CD4-positive, alpha-beta T cell treated with Interleukin-1 beta for 1 hour (primary cell): ENCODE measurements at regions not wholly inside any gene's neighbourhood (a gene's known extent, or its start where the extent isn't known, plus 50 kb on each side); places are given as distances from the start of the nearest gene placed in this dataset.

Experiments used
- DNase-seq, 2 donors: peaks; one replicate each; pipeline ENCODE4 v3.0.0-alpha.2; 2020 to 2022

DNA sequence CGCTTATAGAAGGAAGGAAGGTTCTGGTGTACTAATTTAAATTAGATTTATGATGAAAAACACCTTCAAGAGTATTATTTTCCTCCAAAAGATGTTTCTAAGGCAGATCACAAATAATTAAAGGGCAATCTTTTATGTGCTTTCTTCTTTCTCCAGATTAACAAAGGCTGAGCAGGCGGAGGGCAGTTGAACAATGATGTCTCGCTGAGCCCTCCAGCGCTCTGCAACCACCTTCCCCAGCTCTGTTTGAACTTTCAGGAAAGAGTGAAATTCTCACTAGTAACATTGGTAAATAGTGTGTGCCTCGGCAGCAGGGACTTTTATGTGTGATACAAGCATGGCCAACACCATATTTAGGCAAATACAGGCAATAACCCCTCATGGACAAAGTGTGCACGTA is 379.1 kb upstream of the MKI67 start:
- no peak for DNase-seq

DNA sequence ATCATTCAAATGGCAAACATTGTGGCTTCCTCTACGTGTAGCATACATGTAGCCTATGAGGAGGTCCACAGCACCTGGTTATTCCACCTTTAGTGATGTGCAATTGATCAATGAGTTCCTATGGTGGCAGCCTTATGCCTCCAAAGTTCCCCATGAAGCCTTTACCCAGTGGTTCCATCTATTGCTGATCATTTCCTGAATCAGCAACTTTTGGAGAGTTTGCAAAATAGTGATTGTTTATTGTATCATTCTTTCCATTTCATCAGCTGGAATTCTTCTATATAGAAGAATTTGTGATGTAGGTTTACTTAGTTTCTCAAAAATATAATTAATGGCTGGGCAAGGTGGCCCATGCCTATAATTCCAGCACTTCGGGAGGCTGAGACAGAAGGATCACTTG is 380.2 kb upstream of the MKI67 start:
- no peak for DNase-seq

DNA sequence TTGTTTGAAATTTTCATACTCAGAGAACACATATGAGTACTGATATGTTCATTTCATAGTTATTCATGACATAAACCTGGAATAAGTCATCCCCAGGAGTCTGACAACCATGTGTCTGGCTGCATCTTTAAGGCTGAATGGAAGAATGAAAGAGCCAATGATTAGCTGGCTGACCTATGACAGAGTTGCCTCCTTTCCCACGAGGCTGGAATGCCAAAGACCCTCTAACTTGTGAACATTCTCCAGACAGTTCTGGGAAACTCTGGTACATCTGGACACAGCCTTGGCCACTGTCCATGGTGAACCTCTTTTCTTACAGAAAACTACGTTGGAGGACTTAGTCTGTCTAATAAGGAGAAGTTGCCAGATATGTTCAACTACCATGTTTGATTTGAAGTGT is 380.8 kb upstream of the MKI67 start:
- DNase-seq: no peak

DNA sequence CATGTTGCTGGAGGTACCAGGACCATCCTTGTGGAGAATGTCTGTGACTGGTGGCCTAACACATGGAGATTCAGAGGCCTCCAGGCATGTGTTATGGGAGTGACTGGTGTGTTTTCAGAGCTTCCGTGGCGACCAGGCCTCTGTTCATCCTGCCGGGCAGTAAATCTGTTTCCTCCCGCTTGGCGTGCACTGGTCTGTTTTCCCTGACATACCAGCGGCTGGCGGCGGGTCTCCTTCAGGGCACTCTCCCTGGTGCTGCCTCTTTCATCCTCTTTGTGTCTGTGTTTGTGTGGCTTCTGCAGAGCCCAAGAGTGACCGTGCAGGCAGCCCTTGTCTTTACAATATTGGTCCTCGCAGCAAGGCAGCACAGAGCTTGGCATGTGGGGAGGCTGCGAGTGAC is 385.1 kb upstream of the MKI67 start:
- no peak for DNase-seq

DNA sequence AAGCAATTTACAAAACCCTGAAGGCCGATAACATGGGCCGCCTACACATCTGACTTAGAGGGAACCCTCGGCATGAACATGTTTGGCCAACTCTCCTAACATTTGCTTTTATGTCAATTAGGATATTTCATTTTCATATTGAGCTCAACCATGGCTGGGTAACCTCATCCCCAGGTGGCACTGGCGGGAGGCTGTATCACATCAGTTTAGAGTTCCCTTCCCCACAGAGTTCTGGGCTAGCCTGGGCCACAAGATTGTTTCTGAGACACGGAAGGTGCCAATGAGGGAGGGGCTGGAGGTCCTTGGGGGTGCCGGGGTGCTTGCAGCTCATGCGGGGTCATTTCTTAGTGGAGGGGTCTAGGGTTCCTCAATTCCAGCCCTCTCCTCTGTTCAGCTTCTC is 386.5 kb upstream of the MKI67 start:
- no peak for DNase-seq

DNA sequence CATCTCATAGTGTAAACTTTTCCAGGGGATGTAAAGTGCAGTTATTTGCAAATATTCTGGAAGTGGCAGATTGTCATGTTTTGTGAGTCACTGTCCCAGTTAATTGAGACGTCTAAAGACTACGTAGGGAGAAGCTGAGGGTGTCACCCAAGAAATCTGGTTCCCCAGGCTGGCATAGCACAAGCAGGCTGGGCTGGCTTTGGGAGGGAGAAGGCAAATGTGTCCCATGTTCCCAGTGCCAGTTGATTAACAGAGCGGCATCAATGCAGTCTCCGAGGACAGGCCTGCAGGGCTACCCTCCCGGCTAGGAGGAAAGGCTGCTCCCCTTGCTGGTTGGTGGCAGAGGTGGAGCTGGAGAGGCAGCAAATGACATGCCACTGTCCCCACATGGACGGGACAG is 388.3 kb upstream of the MKI67 start:
- DNase-seq: no peak

DNA sequence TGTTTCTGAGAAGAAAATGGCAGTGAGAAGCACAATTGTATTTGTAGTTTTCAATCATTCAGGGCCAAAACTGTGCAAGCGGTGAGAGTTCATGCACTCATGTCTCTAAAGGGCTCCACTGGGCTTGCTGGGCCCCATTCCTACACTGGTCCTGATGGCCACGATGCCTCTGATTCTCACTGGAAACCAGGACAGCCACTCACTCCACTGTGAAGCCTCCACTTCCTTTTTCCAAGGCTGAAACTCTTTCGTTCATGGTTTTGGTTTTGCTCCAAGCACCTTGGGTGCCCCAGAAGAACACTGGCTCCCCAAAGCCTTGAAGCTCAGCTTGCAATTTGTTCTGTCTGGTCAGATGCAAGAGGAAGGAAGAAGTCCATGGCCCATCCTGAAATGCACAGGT is 390.0 kb upstream of the MKI67 start:
- no peak for DNase-seq

DNA sequence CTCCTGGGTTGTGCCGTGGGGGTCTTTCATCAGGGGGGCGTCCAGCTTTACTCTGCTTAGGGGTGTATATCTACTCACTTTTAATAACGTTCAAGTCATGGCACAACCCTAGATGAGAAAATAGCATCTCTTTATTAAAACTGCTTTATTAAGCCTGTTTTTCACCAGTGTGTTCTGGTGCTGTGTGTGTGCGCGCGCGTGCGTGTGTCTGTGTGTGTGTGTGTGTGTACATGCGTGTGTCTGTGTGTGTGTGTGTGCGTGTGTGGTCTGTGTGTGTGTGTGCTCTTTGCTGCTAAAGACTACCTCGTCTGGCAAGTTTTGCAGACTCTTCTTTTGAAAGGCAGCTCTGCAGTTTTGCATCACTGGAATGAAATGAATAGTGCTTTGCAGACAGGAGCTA is 390.9 kb upstream of the MKI67 start:
- no peak for DNase-seq

DNA sequence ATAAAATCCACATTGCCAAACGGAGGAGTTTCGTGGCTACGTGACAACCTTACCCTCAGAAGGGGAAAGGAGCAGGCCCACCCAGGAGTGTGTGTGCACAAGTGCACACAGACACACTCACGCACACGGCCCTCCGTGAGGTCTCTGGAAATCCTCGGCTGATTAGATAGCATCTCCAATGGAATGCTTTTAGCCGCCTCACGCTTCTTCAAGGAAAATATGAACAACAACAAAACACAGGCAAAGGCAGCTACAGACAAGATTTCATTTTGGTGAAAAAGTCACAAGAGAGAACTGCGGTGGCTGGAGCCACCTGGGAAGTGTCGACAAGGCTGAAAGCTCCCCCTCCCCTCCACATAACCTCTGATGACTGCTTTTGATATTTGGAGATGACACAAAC is 391.8 kb upstream of the MKI67 start:
- no peak for DNase-seq

DNA sequence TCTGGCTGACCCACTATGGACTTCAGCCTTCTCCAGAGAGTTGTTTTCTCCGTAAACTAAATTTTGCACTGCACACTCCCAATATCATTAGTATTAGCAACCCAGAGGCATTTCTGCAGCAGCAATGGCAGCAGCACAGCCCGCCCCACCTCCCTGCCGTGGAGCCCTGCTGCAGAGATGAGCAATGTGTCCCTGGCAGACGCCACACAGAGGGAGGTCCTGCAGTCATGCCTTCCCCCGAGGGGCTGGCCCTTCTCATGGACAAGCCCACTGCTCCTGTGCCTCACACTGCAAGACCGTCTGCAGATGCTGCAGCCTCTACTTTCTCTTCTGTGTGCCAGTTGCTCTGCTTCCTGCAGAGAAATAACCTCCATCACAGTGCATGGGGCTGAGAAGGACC is 393.4 kb upstream of the MKI67 start:
- no peak for DNase-seq

DNA sequence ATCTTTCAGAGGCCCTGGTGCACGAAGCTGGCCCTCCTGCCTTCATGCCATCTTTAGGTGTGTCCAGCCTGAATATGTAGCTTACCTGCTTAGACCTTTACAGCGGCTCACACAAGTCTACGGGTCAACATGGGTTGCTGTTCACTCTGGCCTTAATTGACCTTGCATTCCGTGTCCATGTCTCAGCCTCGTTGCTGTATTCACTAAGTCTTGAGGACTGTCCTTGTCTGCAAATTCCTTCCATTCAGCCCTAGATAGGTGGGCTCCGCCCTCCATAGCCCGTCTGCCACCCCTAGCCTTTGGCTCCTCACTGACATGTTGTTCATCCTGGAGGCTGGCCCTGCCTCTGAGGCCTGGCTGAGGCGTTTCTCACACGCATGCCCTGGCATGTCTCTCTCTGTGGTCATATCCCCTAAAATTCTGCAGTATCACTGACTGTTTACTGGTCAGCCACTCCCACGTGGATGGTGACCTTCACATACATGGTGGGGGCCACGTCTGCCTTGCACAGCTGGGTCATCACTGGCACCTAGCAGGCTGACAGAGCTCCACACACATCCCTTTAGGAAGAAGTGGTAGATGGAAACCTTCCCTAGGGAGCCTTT is 394.1 kb upstream of the MKI67 start:
- DNase-seq: no peak

DNA sequence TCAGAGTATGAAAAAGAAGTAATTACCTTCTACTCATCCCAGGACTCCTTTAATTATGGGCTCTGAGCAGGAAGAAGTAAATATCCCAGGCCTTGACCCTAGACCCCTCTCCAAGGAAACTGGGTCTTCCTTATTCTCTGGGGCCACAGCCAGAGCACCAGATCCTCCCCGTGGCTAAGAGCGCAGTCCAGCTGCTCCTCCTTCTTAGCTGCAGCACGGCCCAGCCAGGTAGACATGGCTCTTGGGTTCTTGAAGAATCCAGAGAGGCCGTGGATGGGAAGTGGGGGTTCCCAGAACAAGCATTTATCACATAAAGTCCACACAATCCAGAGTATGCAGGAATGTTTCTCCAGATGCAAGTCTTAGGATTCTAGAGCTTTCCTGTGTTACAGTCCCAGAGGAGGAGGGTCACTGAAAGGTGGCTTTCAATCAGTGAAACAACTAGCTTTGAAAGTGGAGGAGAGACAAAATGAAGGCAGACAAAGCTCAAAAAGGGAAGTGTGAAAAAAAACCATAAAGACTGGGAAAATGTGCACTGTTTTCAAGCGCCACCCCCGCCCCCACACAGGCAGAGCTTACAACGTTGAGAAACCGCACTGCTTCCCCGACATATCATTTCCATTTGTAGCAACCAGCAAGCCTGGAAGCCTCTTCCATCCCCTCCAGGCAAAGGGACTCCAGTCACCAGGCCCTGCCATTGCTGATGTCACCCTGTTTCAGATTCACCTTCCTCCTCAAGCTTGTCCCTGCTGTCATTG is 396.5 kb upstream of the MKI67 start:
- no peak for DNase-seq

DNA sequence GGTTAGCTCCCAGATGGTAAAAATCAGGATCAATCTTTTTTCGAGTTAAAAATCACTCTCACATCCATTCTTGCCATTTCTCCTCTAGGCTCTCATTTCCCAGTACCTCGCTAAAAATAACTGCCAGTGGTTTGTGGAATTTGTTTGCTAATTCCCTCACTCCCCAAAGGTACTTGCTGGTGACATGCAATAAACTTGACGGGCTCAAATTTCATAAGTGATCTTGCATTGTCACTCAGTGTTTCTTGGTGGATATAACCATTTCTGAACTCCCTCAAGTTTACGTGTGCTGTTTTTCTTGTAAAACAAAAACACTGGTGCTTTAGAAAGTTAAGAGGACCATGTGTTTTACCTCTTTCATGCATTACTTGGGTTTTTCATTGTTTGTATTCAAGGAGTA is 399.2 kb upstream of the MKI67 start:
- no peak for DNase-seq

DNA sequence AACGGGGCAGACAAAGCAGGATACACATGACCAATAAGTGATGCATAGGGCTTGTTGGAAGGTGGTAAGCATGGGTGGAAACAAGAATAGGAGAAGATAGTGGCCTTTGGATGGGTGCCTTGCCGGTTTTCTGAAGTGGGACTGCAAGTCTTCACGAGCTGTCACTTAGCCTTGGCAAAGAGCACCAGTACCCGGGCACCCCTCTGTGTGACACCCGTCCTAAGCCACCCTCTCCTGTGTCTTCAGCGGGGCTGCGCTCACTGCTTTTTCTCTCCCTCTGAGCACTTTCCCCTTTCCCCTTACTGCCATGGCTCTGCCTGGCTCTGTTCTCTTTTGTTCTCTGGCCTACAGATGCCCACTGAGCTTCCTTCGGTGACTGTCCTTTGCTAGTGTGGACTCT is 399.7 kb upstream of the MKI67 start:
- no peak for DNase-seq

DNA sequence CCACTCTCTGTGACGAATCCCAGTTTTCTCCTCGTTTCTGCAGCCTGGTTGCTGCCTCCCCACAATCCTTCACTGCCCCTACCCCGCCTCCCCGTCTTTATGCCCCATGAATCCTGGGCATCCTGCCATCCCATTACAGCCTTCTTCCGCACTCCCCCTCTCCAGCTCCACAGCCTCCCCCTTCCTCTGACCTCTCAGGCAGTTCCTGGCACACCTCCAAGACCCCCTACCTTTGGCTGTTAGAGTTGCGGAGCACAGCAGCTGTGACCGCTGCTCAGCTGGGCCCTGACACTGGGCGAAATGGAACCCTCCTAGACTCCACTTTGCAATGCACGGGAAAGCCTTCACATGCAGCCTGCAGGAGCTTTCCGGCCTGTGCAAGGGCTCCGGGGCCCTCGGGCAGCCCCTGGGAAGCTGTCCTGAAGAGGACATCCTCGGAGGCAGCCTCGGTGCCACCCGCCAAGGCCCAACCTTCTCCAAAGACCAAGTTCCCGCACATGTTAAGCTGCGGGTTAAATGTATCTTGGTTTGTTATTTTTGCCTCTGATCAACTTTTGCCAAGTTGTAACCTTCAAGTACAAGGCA is 400.7 kb upstream of the MKI67 start:
- DNase-seq: no peak

DNA sequence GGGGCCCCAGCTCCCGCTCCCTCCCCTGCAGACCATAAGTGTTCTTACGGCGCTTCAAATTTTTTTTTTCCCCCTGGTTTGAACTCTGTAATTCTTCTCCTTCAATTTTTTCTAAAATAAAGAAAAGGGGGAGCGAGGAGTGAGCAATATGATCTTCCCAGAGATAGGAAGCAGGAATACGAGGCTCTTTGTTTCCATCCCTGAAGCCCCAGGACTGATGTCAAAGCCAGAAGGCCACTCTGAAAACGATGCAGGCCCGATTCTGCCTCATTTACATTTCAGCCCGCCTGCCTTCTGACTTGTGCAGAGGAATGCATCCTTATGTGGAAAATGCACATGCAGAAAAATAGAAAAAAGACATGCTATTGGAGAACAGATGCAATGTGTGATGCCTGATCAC is 401.5 kb upstream of the MKI67 start:
- DNase-seq: no peak

DNA sequence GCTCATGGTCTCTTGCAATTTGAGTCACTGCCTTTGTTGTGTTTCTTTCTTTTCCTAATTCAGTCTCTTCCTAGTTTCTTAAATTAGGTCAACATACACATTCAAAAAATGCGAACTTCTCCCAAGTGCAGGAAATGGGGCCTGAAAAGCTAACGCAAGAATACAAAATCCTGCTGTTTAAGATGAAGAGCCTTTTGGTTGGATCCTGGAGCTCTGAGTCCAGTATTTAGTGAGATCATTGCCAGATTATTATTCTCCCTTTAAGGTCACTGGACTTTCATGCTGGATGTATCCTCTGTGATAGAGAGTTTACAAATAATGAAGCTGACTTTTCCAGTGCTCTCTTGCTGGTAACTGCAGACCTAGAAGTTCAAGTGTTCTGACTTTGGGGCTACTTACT is 401.9 kb upstream of the MKI67 start:
- no peak for DNase-seq

DNA sequence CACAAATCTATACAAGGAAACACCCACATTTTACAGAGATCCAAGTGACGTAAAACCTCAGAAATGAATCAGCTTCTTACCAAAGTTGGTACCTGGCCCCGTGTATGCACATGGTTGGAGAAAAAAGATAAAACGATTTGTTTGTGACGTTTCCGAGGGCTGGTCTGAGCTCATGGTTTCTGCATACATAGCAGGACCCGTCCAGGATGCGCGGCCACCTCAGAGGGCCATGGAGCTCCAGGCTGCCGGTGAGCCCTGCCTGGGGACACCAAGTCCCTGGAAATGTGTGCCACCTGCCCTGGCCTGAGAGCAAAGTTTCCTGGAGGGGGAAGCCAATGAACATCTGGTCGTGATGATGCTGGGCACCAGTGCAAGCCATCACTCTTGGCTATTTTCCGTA is 402.6 kb upstream of the MKI67 start:
- no peak for DNase-seq

DNA sequence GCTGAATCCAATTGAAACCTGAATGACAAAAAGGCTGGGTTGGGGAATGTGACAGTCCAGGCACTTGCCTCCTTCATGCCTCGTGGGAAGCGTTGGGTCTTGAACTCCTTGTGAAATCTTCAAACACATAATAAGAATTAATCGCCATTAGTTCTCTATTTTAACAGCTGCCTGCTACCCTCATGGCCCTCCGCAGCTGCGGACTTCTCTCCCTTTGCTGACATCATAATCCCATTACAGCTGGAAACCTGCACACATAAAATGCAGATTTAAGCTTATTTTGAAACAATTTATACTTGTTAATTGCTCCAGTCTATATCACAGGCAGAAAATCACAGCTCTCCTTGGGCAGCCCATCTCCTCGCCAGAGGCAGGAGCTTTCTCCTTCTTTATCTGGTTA is 403.0 kb upstream of the MKI67 start:
- no peak for DNase-seq

DNA sequence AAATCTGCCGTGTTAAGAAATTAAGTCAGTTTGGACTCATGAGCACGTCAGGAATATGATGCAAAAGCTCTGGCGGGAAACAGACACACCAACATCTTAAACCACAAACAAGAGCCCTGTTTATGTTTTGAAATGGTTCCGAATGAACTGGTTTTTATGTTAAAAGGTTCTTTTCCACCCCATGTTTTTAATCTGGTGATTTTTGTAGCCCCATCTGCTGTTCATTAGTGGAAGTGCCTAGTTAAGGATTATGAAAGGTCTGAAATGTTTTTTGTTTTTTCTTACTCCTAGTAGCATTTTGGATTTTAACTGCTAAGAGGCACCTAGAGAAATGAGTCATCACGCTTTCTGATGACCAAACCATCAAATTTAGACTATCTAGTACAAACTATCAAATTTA is 404.1 kb upstream of the MKI67 start:
- no peak for DNase-seq

DNA sequence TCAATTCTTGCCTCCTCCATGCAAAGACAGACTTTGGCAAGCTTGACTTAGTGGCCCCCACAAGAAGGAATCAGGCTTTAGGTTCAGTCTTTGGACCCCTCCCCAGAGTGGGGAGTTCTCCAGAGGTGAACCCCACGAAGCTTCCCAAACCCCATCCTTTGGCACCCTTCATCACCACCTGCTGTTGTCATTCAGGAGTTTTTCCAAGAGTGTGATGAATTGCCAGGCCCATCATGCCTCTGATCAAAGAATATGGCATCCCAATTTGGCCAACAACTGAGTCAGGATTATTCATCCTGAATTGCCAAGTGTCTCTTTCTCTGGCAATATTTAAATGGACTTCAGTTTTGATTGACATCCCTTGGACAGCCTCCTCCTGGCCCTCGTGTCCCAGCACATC is 404.7 kb upstream of the MKI67 start:
- DNase-seq: no peak

DNA sequence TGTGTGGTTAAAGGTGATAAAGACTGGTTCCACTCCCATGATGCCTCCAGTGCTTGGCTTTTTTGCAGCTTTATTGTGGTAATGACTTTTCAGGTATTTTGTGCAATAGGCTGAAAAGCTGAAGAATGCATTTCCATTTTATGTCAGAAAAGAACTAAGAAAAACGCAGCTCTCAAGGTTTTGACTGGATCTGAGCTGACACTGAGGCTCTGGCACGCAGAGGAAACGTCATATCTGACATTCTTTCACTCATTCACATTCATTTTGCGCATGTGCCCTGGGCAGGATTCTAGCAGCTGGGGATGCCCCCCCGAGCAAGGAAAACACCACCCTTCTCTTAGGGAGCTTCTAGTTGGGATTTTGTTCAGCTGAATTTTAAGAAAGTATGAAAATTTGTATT is 408.5 kb upstream of the MKI67 start:
- no peak for DNase-seq

DNA sequence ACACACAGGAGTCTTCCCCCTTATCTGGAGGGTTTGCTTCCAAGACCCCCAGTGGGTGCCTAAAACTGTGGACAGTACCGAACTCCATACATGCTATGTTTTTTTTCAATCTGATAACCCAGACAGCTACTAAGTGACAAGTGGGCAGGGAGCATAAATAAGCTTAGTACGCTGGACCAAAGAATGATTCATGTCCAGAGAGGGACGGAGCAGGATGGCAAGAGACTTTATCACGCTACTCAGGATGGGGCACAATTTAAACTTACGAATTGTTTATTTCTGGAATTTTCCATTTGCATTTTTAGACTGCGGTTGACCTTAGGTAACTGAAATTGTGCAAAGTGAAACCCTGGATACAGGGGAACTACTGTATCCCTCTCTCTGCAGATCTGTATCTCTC is 410.0 kb upstream of the MKI67 start:
- DNase-seq: no peak

DNA sequence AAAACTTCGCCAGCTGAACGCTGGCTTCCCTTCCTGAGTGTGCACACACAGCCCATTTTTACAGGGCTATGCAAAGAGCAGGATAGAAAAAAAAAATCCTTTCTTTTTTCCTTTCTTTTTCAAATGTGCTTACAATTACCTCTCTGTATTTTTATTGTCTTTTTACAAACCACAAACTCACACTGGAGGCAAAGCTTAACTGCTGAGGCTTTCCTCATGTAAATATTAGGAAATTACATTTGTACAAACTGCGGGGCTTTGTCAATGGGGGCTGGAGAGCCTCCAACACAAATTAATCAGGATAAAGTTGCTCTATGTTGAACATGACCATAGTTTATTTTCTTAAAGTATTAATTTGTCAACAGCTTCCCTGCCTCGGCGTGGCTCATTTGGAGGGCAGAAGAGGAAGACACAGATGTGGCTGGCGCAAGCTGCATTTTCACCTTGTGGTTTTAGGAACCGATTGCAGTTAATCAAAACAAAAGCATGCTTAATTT is 411.7 kb upstream of the MKI67 start:
- no peak for DNase-seq

DNA sequence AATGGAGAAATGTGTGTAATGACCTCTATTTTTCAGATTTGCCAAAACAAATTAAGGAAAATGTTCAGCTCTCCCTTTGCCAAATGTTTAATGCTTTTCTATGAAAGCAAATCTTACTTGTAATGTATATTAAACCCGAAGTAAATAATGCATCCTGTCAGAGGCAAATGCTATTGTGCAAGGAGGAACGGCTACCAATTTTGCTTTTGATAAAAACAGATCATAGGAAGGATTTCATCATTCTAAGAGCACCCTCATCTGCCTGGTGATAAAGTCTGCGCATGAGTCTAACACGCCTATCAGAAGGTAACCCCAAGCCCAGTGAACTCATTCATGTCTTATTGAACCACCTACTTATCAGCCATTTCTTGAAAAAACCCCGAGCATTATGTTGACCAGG is 412.4 kb upstream of the MKI67 start:
- DNase-seq: no peak
